Superior temporal gyrus (tissue), 1 donor: ENCODE measurements at regions not wholly inside any gene's neighbourhood (a gene's known extent, or its start where the extent isn't known, plus 50 kb on each side); places are given as distances from the start of the nearest gene placed in this dataset.
"Not testable (repeated sequence)": the region's sequence is repeated elsewhere in the genome, so short reads cannot be mapped to it uniquely, and the experiment has no call there.

Experiments used
- DNase-seq: peaks from one replicate; pipeline ENCODE4 v3.0.0-alpha.2; 2016; ENCODE audit errors: extremely low spot score

GRCh38 chr7:23887660-23888059 is 177.6 kb downstream of the STK31 start:
- DNase-seq: no peak

GRCh38 chr7:23888958-23889357 is 178.9 kb downstream of the STK31 start:
- no peak for DNase-seq

GRCh38 chr7:23889566-23889965 is 179.5 kb downstream of the STK31 start:
- no peak for DNase-seq

- no peak for DNase-seq
Observed at GRCh38 chr7:23892019-23892418, 182.0 kb downstream of the STK31 start.

GRCh38 chr7:23893176-23893941 is 183.3 kb downstream of the STK31 start:
- no peak for DNase-seq

- DNase-seq: no peak
Observed at GRCh38 chr7:23893942-23894891, 184.2 kb downstream of the STK31 start.

GRCh38 chr7:23894892-23895569 is 185.0 kb downstream of the STK31 start:
- no peak for DNase-seq

- no peak for DNase-seq
Observed at GRCh38 chr7:23895666-23896096, 185.7 kb downstream of the STK31 start.

- no peak for DNase-seq
Observed at GRCh38 chr7:23898619-23899018, 188.6 kb downstream of the STK31 start.

GRCh38 chr7:23904901-23905300 is 194.9 kb downstream of the STK31 start:
- not testable (repeated sequence) for DNase-seq

GRCh38 chr7:23907012-23907411 is 197.0 kb downstream of the STK31 start:
- no peak for DNase-seq

- DNase-seq: no peak
Observed at GRCh38 chr7:23909426-23909825, 199.4 kb downstream of the STK31 start.

- no peak for DNase-seq
Observed at GRCh38 chr7:23912065-23912464, 202.0 kb downstream of the STK31 start.

GRCh38 chr7:23913016-23913415 is 203.0 kb downstream of the STK31 start:
- DNase-seq: no peak

GRCh38 chr7:23915236-23915635 is 205.2 kb downstream of the STK31 start:
- DNase-seq: no peak

GRCh38 chr7:23918286-23918685 is 208.3 kb downstream of the STK31 start:
- DNase-seq: no peak

- DNase-seq: no peak
Observed at GRCh38 chr7:23918856-23919255, 208.8 kb downstream of the STK31 start.

GRCh38 chr7:23925088-23925487 is 215.1 kb downstream of the STK31 start:
- DNase-seq: no peak

- DNase-seq: no peak
Observed at GRCh38 chr7:23927709-23928417, 217.8 kb downstream of the STK31 start.

GRCh38 chr7:23928418-23928775 is 218.4 kb downstream of the STK31 start:
- DNase-seq: no peak

- no peak for DNase-seq
Observed at GRCh38 chr7:23930312-23930711, 220.3 kb downstream of the STK31 start.

GRCh38 chr7:23931633-23932032 is 221.6 kb downstream of the STK31 start:
- no peak for DNase-seq
